Gastrocnemius medialis (tissue), 4 donors: ENCODE measurements at regions not wholly inside any gene's neighbourhood (a gene's known extent, or its start where the extent isn't known, plus 50 kb on each side); places are given as distances from the start of the nearest gene placed in this dataset.

ENCODE experiments used
- ATAC-seq, 2 donors: fragments of 150-250 bp; one replicate each; pipeline ENCODE4 v1.9.1; 2016
- DNase-seq, 2 donors: peaks; one replicate each; pipeline ENCODE4 v3.0.0-alpha.2; 2019
- H3K27ac ChIP-seq, 4 donors: fragments of 200-600 bp; sonication (generic); 1 replicate in 1 of 4; 2 replicates in 3 of 4; pipeline ENCODE4 v1.5.1; 2016 to 2018; ENCODE audit warnings: mild to moderate bottlenecking in 2 of 4, moderate library complexity in 1 of 4
- H3K27me3 ChIP-seq, 3 donors: fragments of 200-600 bp; sonication (generic) in 2 of 3; 1 replicate in 1 of 3; 2 replicates in 2 of 3; pipeline versions ENCODE4 v1.5.1 to v1.6.0; 2016 to 2019; ENCODE audit warnings: mild to moderate bottlenecking in 1 of 3, moderate library complexity in 1 of 3
- H3K36me3 ChIP-seq, 2 donors: fragments of 200-600 bp; sonication (generic) in 1 of 2; one replicate each; pipeline ENCODE4 v1.5.1; 2017 to 2018
- H3K4me1 ChIP-seq, 2 donors: fragments of 200-600 bp; sonication (generic) in 1 of 2; one replicate each; pipeline ENCODE4 v1.5.1; 2016 to 2017; ENCODE audit warnings: mild to moderate bottlenecking in 2 of 2
- H3K4me3 ChIP-seq, 4 donors: fragments of 200-600 bp; sonication (generic) in 3 of 4; 1 replicate in 1 of 4; 2 replicates in 3 of 4; pipeline ENCODE4 v1.5.1; 2016 to 2019; ENCODE audit warnings: mild to moderate bottlenecking in 2 of 4
- H3K9me3 ChIP-seq, 3 donors: fragments of 200-600 bp; sonication (generic) in 2 of 3; 1 replicate in 1 of 3; 2 replicates in 2 of 3; pipeline ENCODE4 v1.5.1; 2016 to 2019
- POLR2A ChIP-seq, 2 donors: fragments of 450-650 bp; IDR thresholded peaks; one replicate each; pipeline ENCODE4 v1.6.1; 2017; ENCODE audit warnings: antibody characterized with exemption in 2 of 2, mild to moderate bottlenecking in 2 of 2, moderate library complexity in 2 of 2
- in situ Hi-C, 4 donors: fragments of 200-750 bp; cut with MboI; loops; one replicate each; pipeline versions ENCODE4 v1.15.0 to v1.8.0; 2017; ENCODE audit warnings: low sequenced_read_pairs in 4 of 4
- intact Hi-C: fragments of 100-400 bp; cut with DNase I; formaldehyde crosslinking; loops from one replicate; pipeline ENCODE4 v1.15.1; 2023; ENCODE audit warnings: low total_unique reads
- TF ChIP-seq, protein P1 (sequence below), 5 experiments: fragments of 450-650 bp in 3 of 5; fragments of 200-600 bp in 2 of 5; sonication (generic) in 2 of 5; IDR thresholded peaks in 4 of 5; conservative IDR thresholded peaks in 1 of 5; 1 replicate in 4 of 5; 2 replicates in 1 of 5; pipeline ENCODE4 v1.5.1; 2016 to 2019; ENCODE audit warnings: antibody characterized with exemption in 5 of 5, mild to moderate bottlenecking in 3 of 5, moderate library complexity in 3 of 5

DNA sequence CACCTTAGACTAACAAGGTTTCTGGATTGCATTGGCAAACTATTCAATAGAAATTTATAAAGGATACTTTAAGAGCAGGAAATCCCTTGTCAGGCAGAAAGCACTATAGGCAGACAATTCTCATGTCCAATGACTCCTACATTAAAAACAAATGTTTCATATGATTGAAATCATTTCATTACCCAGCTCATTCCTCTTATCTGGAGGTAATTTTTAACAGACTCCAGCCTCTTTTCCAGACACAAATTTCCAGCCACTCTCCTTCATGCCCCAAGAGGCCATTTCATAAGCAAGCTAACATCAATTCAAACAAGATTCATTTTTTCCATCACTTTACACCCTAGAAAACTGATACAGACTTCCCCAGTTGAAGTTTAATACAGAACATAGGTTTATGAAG lies 495.1 kb upstream of the FRG1 start:
- in situ Hi-C loops: no loop called here
- no peaks in the 10 kb centered on the region for H3K9me3 ChIP-seq
- H3K36me3 ChIP-seq: no peaks in the 10 kb centered on the region
- ATAC-seq (no peak), DNase-seq (no peak)
- intact Hi-C loops: no loop called here
- no peak overlapping the region for H3K27ac ChIP-seq
- no peaks in the 10 kb centered on the region for H3K27me3 ChIP-seq
- H3K4me1 ChIP-seq: no peaks in the 10 kb centered on the region
- H3K4me3 ChIP-seq: no peak overlapping the region
- no peak for TF ChIP-seq POLR2A (IDR thresholded peaks at IDR 0.05)
- TF ChIP-seq, protein P1, sequence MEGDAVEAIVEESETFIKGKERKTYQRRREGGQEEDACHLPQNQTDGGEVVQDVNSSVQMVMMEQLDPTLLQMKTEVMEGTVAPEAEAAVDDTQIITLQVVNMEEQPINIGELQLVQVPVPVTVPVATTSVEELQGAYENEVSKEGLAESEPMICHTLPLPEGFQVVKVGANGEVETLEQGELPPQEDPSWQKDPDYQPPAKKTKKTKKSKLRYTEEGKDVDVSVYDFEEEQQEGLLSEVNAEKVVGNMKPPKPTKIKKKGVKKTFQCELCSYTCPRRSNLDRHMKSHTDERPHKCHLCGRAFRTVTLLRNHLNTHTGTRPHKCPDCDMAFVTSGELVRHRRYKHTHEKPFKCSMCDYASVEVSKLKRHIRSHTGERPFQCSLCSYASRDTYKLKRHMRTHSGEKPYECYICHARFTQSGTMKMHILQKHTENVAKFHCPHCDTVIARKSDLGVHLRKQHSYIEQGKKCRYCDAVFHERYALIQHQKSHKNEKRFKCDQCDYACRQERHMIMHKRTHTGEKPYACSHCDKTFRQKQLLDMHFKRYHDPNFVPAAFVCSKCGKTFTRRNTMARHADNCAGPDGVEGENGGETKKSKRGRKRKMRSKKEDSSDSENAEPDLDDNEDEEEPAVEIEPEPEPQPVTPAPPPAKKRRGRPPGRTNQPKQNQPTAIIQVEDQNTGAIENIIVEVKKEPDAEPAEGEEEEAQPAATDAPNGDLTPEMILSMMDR (IDR thresholded peaks at IDR 0.05 in 4 of 5, conservative IDR thresholded peaks at IDR 0.05 in 1 of 5): no peak

- in situ Hi-C loops: no loop called here
Measured at GRCh38 chr4:189463734-189464133, 476.9 kb upstream of the FRG1 start.

DNA sequence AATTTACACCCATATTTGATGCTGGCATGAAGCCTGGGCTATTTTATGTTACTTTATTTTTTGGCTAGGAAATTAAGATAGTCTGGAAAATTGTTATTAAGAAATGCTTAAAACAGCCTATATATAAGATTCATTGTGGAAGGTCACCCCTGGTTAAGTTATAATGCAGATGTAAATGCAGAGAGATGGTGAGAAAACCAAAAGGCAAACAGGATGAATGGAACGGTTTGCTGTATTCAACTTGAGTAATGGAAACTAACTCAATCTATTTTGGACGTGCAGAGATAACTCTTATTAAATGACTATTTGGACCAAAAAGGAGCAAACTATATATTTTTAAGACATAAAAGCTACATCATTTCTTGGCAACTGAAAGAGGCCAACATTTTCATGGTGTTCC lies 446.3 kb upstream of the FRG1 start:
- no peak for DNase-seq
- no peak for ATAC-seq
- intact Hi-C loops (no loop called here), in situ Hi-C loops (no loop called here)
- Histone ChIP-seq H3K27me3 (no peaks in the 10 kb centered on the region), H3K36me3 (no peaks in the 10 kb centered on the region), H3K27ac (no peak overlapping the region), H3K4me1 (no peaks in the 10 kb centered on the region), H3K4me3 (no peak overlapping the region), H3K9me3 (no peaks in the 10 kb centered on the region)
- TF ChIP-seq POLR2A (IDR thresholded peaks at IDR 0.05): no peak
- TF ChIP-seq, protein P1 (IDR thresholded peaks at IDR 0.05 in 4 of 5, conservative IDR thresholded peaks at IDR 0.05 in 1 of 5): no peak

More at GRCh38 chr4:189463734-189464133, 476.9 kb upstream of the FRG1 start:
- Histone ChIP-seq H3K36me3 (no peaks in the 10 kb centered on the region), H3K4me3 (no peak overlapping the region), H3K27ac (no peak overlapping the region), H3K27me3 (no peaks in the 10 kb centered on the region), H3K4me1 (no peaks in the 10 kb centered on the region), H3K9me3 (no peaks in the 10 kb centered on the region)
- no peak for TF ChIP-seq POLR2A (IDR thresholded peaks at IDR 0.05)
- TF ChIP-seq, protein P1 (IDR thresholded peaks at IDR 0.05 in 4 of 5, conservative IDR thresholded peaks at IDR 0.05 in 1 of 5): no peak
- ATAC-seq (no peak), DNase-seq (no peak)
- intact Hi-C loops: no loop called here

- intact Hi-C loops: no loop called here
- Histone ChIP-seq H3K27ac (no peak overlapping the region), H3K9me3 (no peaks in the 10 kb centered on the region), H3K27me3 (no peaks in the 10 kb centered on the region), H3K36me3 (no peaks in the 10 kb centered on the region), H3K4me1 (no peaks in the 10 kb centered on the region), H3K4me3 (no peak overlapping the region)
- DNase-seq (no peak), ATAC-seq (no peak)
- TF ChIP-seq, protein P1 (IDR thresholded peaks at IDR 0.05 in 4 of 5, conservative IDR thresholded peaks at IDR 0.05 in 1 of 5): no peak
- no peak for TF ChIP-seq POLR2A (IDR thresholded peaks at IDR 0.05)
- in situ Hi-C loops: no loop called here
Measured at GRCh38 chr4:189497516-189497915, 443.2 kb upstream of the FRG1 start.

- no peaks in the 10 kb centered on the region for H3K4me1 ChIP-seq
- no peak overlapping the region for H3K4me3 ChIP-seq
- intact Hi-C loops: no loop called here
- no peaks in the 10 kb centered on the region for H3K27me3 ChIP-seq
- no peaks in the 10 kb centered on the region for H3K9me3 ChIP-seq
- H3K27ac ChIP-seq: no peak overlapping the region
- H3K36me3 ChIP-seq: no peaks in the 10 kb centered on the region
- in situ Hi-C loops: no loop called here
- ATAC-seq (no peak), DNase-seq (no peak)
- TF ChIP-seq, protein P1 (IDR thresholded peaks at IDR 0.05 in 4 of 5, conservative IDR thresholded peaks at IDR 0.05 in 1 of 5): no peak
- no peak for TF ChIP-seq POLR2A (IDR thresholded peaks at IDR 0.05)
Measured at GRCh38 chr4:189497996-189498395, 442.7 kb upstream of the FRG1 start.
